HG03565 (cell line): ENCODE measurements at regions not wholly inside any gene's neighbourhood (a gene's known extent, or its start where the extent isn't known, plus 50 kb on each side); places are given as distances from the start of the nearest gene placed in this dataset.

Experiments used
- ATAC-seq: cut with Tn5 transposase; IDR thresholded peaks from one replicate; pipeline ENCODE4 v1.9.1; 2021; ENCODE audit warnings: mild to moderate bottlenecking, moderate library complexity; ENCODE audit not compliant: unreplicated experiment

DNA sequence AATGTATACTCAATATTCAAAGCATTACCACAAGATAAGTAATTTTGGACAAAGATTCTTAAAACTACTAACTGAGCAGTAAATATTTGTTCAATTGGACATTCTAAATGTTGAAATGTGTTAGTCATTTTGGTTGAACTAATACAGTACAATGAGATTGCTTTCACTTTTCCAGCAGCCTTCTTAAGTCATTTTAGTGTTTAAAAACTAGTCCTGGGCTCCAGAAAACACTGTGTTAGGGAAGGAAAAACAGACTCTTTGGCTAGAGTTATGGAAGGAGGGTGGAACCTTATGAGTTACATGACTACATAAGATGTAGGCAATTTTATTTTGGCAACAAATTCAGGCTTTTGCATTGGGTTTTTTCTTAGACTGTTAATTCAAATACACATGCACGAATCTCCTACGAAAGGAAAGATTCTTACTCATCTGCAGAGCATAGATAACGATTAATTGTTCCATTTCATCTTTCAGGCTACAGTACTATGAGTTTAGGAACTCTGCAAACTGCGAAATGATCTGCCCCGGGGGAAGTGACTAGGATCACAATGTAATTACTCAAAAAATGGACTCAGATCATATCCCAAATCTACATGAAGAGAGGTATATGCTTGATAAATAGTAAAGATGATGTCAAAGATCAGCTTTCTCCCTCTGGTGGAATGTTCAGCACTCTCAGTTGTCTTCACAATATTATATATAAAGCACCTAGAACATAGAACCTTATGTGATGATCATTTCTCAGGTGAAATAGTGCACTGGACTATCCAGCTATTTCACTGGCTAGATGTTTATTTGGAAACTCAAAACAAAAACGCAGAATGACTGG lies 492.8 kb upstream of the MDFIC2 start:
- no peak for ATAC-seq

DNA sequence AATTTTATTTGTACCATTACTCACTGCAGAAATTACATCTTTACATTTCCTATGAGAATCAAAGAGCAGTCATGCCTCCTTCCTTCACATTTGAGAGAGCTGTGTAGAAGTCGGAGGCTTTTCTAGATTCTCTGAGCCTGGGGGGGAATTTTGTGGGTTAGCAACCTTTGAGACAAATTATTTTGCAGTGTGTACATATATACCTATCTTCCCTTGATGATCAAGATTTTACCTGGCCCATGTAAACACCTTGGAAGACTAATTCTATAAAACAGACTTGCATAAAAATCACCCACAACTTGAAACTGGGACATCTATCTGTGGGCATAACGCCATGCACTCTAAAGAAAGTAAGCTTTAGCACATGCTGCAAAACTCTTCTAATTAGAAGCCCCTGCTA lies 491.5 kb upstream of the MDFIC2 start:
- no peak for ATAC-seq

DNA sequence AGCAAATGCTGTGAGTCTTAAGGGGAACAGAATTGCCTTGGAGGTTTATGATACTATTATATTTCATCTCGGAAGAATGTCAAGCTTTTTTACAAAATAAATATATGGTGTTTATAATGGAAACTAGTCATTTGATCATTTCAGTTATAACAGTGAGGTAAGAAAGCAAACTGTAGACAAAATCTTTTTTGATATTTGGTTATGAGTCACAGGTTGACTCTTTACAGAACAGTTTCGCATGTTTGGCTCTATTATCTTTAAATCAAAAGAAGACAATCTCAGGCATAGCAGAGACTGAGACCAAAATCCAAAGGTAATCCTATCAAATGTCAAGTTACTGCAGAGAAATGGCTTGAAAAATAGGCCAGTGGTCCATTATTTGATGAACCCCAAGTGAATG lies 490.9 kb upstream of the MDFIC2 start:
- no peak for ATAC-seq

DNA sequence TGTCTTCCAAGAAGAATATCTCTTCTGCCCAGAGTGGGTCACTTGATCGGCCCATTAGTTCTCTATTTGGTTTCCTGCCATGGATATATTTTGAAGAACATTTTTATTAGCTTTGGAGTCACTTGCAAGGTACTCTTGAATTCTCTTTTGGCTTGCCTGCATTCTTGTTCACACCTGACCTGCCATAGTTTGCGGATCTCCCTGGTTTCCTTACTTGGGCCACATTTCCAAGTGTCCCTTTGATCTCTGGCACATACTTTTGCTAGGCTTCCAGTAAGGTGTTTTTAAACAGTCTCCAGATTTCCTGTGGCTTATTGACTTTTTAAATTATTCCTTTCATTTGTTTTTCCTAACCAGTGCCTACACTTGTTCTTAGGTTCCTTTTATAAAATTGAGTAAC lies 488.5 kb upstream of the MDFIC2 start:
- no peak for ATAC-seq

DNA sequence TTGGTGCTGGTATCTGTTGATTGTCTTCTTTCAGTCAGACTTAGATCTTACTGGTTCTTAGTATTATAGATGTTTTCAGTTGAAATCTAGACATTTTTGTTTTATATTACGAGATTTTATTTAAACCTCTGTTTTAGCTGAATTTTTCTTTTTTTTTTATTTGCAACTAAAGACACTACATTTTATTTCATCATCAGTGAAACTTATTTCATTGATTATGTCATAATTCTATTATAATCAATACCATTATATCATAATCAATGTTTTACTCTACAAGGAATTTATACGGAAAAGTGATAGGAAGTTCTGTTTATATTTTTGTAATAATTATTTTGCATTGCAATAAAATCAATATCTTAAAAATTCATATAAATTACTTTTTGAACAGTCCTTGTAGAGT lies 477.4 kb upstream of the MDFIC2 start:
- ATAC-seq: no peak

DNA sequence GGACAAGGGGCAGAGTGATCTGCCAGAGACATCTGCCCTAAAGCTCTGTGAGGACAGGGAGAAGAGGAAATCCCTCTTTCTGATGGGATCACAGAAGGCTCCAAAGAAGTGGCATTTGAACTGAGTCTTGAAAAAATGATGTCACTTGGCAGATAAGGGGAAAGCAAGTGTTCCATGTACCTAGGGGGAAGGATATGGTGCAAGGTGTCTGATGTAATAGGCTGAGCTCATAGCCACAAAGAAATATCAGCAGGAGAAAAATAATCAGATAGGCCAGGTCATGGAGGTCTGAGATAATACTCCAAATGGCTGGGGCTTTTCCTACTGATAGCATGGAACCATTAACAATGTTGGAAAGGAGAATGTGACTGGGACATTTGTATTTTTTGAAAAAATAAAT lies 468.4 kb upstream of the MDFIC2 start:
- ATAC-seq: no peak

DNA sequence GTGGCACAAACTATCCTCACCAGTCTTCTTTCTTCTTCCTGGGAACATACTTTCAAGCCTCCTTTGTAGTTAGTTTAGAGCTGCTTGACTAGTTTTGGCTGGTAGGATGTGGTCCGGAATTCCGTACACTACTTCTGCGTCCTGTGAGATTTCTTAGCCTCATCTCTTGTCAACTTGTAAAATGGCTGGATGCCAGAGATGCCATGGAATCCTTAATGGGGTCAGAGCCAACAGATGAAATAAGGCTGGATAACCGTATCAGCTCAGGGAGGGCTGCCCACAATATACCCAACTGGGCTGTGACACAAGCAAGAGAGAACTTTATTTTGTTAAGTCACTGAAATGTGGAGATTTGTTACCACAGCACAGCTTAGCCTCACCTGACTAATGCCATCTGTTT lies 466.9 kb upstream of the MDFIC2 start:
- ATAC-seq: no peak

DNA sequence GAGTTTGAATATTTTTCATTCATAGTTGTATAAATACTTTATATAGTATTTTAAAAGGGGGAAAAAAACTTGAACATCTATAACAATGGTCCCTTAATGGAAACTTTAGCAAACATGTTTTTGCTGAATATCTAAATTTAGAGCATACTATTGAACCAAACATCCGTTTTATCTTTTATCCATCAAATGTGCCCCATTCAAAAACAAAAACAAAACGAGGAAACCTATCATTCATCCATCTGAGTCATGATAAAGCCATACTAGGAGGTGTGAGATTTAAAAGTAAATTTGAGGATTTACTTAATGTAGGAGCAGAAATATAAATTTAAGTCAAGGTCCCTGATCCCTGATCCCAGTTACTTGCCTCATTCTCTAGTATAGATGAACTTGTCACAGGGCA lies 463.6 kb upstream of the MDFIC2 start:
- no peak for ATAC-seq

DNA sequence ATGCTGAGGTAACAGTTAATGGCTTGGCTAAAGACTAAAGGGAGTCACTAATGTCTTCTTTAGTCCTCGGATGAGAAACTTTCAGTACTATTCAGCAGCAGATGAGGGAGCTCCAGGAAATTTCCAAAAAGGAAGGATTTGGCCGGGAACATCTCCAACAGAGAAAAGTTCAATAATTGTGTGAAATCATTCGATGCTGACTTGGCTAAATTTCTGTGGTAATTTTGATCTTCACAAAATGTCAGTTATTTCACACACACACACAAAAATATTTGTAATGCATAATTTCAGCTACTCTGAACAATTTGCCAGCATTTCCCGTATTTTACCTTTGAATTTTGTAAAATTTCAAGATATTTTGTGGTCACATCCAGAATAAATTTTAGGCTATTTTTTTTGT lies 462.8 kb upstream of the MDFIC2 start:
- no peak for ATAC-seq

DNA sequence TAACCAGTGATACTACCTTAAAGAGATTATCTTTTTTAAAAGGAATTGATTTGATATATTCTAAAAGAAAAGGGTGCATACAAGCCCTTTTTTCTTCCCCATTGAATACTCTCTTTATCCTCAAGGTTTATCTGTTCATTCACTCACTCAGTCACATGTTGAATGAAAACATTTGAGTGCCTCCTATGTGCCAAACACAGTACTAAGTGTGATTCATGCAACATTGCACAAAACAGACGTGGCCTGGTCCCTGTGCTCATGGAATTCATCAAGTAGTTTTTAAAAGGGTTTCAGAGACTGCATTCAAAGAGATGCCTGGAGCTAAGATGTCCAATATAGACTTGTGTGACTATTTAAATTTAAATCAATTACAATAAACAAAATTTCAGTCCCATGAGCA lies 462.2 kb upstream of the MDFIC2 start:
- no peak for ATAC-seq

DNA sequence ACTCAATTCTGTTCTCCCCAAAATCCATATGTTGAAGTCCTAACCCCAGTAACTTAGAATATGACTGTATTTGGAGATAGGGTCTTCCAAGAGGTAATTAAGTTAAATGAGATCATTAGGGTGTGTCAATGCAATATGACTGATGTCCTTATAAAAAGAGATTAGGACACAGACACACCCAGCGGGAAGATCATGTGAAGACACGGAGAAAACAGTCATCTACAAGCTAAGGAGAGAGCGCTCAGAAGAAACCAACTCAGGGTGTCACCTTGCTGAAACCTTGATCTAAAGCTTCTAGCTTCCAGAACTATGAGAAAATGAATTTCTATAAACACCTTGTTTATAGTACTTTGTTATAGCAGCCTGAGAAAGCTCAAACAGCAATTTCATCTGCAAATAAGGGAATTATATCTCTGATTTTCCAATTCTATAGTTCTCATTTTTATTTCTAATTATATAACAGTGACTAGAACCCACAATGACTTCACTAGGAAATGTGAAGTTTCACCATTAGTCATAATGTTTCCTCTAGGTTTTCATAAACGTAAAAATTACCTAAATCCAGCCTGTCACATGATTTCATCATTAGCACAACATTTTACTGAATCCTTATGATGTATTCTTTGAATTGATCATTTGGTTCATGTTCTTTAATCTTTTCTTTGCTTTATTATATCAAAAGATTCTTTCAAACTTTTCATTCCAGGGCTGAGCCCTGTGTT lies 459.1 kb upstream of the MDFIC2 start:
- ATAC-seq: peak; percentile 95

DNA sequence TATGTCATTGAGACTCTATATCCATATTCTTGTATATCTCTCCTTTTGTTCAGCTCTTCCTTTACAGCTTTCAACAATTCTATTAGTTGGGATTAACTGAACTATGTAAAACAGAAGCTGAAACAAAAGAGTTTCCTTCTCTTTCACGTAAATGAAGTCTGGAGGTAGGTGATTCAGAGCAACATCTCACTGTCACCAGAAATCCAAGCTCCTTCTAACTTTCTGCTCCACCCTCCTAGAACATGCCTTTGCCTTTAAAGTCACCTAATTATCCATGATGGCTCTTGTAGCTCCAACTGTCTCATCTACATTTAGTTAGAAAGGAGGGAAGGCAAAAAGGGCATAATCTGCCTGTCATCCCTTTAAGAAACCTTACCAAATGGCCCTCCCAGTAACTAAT lies 458.2 kb upstream of the MDFIC2 start:
- ATAC-seq: no peak

DNA sequence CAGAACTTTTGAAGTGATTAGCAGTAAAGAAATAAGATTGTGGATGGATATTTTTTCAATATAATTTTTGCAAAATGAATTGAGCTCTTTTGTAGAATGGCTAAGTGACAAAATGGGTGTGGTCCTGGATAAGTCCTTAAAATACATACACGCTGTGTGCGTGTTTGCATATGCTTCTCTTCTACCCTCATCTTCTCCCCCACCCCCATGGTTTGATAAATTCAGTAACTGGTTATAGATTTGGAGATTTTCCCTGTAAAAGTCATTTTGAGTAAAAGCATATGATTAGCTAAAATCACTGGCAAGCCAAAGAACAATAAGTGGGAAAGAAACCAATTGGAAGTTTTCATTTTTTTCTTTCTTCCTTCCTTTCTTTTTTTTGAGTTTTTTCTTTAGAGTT lies 453.9 kb upstream of the MDFIC2 start:
- ATAC-seq: no peak

DNA sequence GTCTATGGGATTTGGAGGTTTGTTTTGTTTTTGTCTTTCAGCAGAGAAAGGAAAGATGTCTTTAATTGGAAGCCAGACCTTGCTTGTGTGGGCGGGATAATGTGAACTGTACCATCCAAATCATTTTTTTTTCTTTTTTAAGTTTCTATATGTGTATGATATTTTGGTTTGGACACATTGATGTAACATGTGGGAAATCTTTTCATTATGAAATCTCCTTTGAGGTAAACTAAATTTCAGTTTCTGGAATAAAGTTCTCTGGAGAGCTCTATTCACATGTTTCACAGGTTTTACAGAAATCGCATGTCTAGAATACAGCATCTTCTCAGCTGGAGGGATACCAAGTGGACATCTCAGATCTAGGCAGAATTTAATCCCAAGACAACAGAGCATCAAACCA lies 451.5 kb upstream of the MDFIC2 start:
- ATAC-seq: no peak

DNA sequence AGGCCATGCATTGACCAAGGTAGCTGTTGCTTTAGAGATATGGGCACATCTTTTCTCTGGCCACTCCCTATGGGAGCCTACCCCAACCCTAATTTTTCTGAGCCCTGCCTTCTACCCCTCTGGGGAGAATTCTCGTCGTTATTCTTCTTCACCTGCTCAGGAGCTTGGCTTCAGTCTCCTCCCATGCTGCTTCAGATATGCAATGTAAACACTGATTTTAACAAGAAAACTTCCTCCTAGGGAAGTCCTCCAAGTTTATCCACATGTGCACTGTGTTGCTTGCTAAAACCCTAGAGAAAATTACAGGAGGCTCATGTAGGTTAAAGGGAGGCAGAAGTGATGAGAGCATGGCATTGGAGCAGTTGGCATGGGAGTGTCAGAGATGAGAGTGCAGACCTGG lies 445.2 kb upstream of the MDFIC2 start:
- ATAC-seq: no peak

DNA sequence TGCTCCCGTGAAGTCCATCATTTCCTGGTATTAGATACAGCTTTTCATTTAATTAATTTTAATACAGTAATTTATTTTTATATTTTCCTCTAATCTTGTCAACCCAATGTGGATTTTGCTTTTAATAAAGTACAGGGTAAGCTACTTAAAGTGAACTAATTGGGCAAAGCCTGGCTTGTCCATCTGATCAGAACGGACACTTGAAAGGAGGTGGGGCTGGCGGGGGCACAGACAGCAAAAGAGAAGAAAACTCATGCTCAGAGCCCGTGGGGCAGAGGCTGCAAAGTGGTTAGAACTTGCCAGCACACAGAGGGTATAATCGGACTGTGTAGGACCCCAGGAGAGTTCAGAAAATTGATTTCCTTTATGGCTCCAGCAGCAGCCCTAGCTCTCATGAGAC lies 443.1 kb upstream of the MDFIC2 start:
- no peak for ATAC-seq

DNA sequence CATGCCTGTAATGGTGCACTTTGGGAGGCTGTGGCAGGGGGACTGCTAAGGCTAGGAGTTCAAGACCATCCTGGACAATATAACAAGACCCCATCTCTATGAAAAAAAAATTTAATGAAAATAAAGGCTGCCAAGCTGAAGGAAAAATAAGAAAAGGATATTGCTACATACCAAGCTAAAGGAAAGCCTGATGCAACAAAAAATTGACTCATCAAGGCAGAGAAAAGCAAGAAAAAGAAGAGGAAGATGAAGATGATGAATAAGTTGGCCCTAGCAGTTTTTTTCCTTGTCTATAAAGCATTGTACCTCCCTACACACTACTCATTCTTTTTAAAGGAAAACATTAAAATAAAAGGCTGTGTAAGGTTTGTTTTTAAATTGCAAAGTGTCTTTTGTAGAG lies 441.9 kb upstream of the MDFIC2 start:
- no peak for ATAC-seq

DNA sequence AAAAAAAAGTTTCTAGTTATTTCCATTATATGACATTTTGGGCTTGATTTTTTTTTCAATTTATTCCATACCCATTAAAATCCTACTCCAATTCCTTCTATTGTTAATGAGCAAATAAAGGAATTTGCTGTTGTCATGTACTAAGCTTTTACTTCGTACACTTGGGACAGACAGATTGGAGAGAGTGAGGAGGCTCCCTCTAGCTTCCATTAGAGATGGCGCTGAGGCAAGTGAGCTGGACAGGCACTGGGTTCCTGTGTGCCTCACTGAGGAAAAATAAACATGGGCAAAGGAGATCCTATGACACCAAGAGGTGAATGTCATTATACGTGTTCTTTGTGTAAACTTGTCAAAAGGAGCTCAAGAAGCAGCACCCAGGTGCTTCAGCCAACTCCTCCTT lies 441.1 kb upstream of the MDFIC2 start:
- ATAC-seq: no peak

DNA sequence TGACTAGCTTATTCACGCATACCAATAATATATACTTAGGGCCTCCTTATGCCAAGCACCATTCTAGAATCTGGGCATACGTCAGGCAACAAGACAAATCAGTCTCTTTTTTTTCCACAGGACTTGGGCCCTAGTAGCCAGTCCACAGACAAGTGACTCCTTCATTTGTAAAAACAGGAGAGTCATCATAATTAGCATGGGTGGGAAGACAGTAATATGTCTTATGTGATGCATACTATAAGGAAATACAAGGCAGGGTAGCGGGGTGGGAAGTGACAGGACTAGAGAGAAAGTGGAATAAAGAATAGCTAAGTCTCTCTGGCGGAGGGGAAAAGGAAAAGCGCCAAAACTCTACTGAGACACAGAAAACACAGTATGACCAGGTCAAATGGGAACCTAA lies 439.6 kb upstream of the MDFIC2 start:
- ATAC-seq: no peak

DNA sequence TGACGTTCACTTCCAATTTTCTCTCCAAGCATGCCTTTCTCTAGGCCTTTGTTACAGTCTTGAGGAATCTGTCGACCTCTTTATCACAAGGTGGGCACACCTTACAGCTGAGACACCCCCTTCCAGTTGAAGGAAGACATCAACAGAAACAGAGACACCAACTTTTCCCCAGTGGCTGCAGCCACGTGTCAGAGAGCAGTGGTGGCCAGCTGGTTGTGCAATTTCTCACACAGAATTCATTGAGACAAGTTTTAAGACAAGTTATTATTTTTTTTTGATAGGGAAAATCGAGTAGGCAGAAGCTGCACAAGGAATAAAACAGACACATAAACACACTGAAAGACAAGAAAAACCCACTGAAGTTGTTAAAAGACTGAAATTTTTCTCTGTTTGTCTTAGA lies 436.7 kb upstream of the MDFIC2 start:
- no peak for ATAC-seq

DNA sequence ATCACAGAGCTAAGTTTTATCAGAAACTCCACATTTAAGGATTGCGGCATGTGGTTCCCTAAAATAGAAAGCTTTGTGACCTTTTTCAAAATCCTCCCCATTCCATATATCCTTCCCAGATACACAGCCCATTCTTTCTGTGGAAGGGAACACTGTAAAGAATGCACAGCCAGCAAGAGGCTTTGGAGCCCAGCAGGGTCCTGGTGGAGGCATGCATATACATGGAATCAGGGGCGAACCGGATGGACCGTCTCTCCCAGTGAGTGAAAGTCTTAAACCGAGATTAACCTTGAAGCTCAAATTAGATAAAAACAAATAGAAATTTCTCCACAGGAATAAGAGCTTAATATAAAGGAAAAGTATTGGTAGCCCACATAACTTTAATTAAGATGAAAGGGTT lies 436.2 kb upstream of the MDFIC2 start:
- ATAC-seq: no peak

DNA sequence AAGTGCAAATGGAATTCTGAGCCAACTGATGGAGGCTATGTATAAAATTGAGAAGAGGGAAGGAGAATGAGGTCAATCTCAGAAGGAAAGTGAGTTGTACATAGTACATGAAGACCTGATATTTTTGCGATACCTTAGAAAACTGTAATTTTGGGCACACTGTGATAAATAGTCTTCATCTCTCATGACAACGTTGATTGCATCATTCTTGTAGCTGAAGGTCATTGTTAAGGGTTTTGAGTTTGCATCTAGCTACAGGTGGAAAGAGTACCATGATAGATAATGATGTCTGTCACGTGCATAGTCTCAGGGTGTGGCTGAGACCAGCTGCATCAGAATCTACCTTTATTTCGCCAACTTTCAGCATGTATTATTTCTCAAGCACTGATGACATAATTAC lies 435.4 kb upstream of the MDFIC2 start:
- ATAC-seq: no peak

DNA sequence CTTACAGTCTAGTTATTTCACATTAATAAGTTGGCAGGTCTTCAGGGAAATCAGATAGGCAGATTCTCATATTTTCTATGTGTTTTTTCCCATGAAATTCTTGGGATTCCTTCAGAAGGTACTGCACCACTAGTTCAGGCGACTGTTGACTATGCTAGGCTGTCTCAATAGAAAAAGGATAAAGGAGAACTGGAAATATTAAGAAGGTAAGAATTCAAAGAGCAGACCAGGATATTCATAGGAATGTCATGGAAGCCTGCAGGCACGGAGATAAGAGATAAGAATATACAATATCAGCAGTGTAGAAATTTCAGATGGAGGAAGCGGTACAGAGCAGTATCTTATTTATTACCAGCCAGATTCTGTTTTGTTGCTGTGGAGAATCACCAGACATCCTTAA lies 432.1 kb upstream of the MDFIC2 start:
- ATAC-seq: no peak
